ENCODE measurements at regions not wholly inside any gene's neighbourhood (a gene's known extent, or its start where the extent isn't known, plus 50 kb on each side); places are given as distances from the start of the nearest gene placed in this dataset.

DNA sequence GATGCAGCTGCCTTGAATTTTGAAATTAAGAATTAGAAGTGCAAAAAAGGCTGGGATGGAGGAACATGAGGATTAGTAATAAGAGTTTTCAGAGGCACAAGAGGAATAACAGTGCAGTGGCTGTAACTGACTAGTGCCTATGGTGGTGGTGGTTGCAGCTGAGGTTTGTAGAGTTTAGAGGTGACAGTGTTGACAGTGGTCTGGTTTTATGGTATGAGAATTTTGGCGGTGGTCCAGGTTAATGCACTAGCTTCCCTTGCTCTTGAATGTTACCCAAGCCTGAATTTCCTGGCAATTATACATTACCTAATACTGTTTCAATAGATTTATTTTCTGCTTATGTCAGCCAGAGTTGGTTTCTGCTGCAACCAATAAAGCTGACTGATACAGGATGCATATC is 112.8 kb upstream of the C11orf87 start:
- TF ChIP-seq CTCF (IDR thresholded peaks at IDR 0.05; ENCODE audit: borderline replicate concordance, extremely low read depth, low read length, poor library complexity, severe bottlenecking) (no peak), EZH2 (IDR thresholded peaks at IDR 0.05; ENCODE audit: borderline replicate concordance, low read depth, low read length, severe bottlenecking) (no peak)
